IMR-90 (cell line): ENCODE measurements at regions not wholly inside any gene's neighbourhood (a gene's known extent, or its start where the extent isn't known, plus 50 kb on each side); places are given as distances from the start of the nearest gene placed in this dataset.

ENCODE experiments used
- ATAC-seq: fragments of 200-7000 bp; cut with Tn5 transposase; 2 replicates; pipeline ENCODE4 v1.9.1; 2020; ENCODE audit warnings: low read depth, mild to moderate bottlenecking, moderate library complexity
- BruUV-seq: library from RNA; stranded (reverse); fragments of 400-500 nt; replicated peaks from 2 replicates; lab custom pipeline; 2021; lab: Mats Ljungman, UMichigan
- CTCF ChIA-PET: fragments of 300-600 bp; formaldehyde crosslinking; extraction: SDS; loops from one replicate; lab custom pipeline; 2021; ENCODE audit warnings: antibody characterized with exemption; lab: Yijun Ruan, JAX
- POLR2A ChIA-PET: fragments of 300-600 bp; sonication (Branson Sonifier 250); formaldehyde crosslinking; loops from one replicate; lab custom pipeline; 2022; ENCODE audit warnings: antibody characterized with exemption; ENCODE audit not compliant: unreplicated experiment; lab: Charles Lee
- DNase-seq: peaks from one replicate; pipeline ENCODE4 v3.0.0; 2013
- H2AFZ ChIP-seq: replicated peaks from 2 replicates; pipeline ENCODE3; 2013; ENCODE audit warnings: low read length, mild to moderate bottlenecking; ENCODE audit not compliant: poor library complexity
- H2AK5ac ChIP-seq: 2 replicates; pipeline ENCODE4 v1.6.1; 2013; ENCODE audit warnings: low read depth, low read length, inconsistent platforms
- H2AK9ac ChIP-seq: replicated peaks from 2 replicates; pipeline ENCODE3; 2013; ENCODE audit warnings: mild to moderate bottlenecking, low read depth, low read length, moderate library complexity; ENCODE audit not compliant: poor library complexity
- H2BK120ac ChIP-seq: 2 replicates; pipeline ENCODE4 v1.6.1; 2013; ENCODE audit warnings: low read depth, low read length, inconsistent platforms
- H2BK15ac ChIP-seq: 3 replicates; pipeline ENCODE4 v1.6.1; 2013; ENCODE audit warnings: low read depth, low read length, inconsistent platforms
- H2BK20ac ChIP-seq: 2 replicates; pipeline ENCODE4 v1.6.1; 2013; ENCODE audit warnings: low read depth, mild to moderate bottlenecking, inconsistent platforms, low read length, moderate library complexity
- H2BK5ac ChIP-seq: 2 replicates; pipeline ENCODE4 v1.6.1; 2013; ENCODE audit warnings: mild to moderate bottlenecking, low read depth, low read length, inconsistent platforms; ENCODE audit not compliant: poor library complexity, severe bottlenecking
- H3K14ac ChIP-seq: replicated peaks from 2 replicates; pipeline ENCODE4 v1.6.1; 2013; ENCODE audit warnings: low read depth, low read length, inconsistent platforms
- H3K18ac ChIP-seq: 2 replicates; pipeline ENCODE4 v1.6.1; 2013; ENCODE audit warnings: low read depth, low read length, control low read depth
- H3K23ac ChIP-seq: 2 replicates; pipeline ENCODE4 v1.6.1; 2013; ENCODE audit warnings: low read depth, low read length, inconsistent platforms
- H3K27ac ChIP-seq: 2 replicates; pipeline ENCODE4 v1.5.1; 2013; ENCODE audit warnings: mild to moderate bottlenecking, control low read depth, low read length; ENCODE audit not compliant: insufficient read depth
- H3K27me3 ChIP-seq: 2 replicates; pipeline ENCODE4 v1.6.1; 2013; ENCODE audit warnings: low read length; ENCODE audit not compliant: control insufficient read depth, insufficient read depth
- H3K36me3 ChIP-seq: 2 replicates; pipeline ENCODE4 v1.6.1; 2013; ENCODE audit warnings: low read length, mixed read lengths; ENCODE audit not compliant: control insufficient read depth, insufficient read depth
- H3K4ac ChIP-seq: 2 replicates; pipeline ENCODE4 v1.6.1; 2013; ENCODE audit warnings: low read depth, low read length, inconsistent platforms
- H3K4me1 ChIP-seq: 2 replicates; pipeline ENCODE4 v1.6.1; 2013; ENCODE audit warnings: low read length, mixed read lengths; ENCODE audit not compliant: control insufficient read depth, insufficient read depth
- H3K4me2 ChIP-seq: 2 replicates; pipeline ENCODE4 v1.6.1; 2013; ENCODE audit warnings: low read depth, mild to moderate bottlenecking, control low read depth, low read length, moderate library complexity
- H3K4me3 ChIP-seq: 2 replicates; pipeline ENCODE4 v1.5.1; 2013; ENCODE audit warnings: low read depth, mild to moderate bottlenecking, control low read depth, low read length, moderate library complexity; ENCODE audit not compliant: insufficient read depth
- H3K56ac ChIP-seq: 2 replicates; pipeline ENCODE4 v1.6.1; 2013; ENCODE audit warnings: low read length, inconsistent platforms; ENCODE audit not compliant: insufficient read depth; ENCODE audit errors: extremely low read depth
- H3K79me1 ChIP-seq, 2 experiments: 2 replicates each; pipeline ENCODE4 v1.6.1; 2013; ENCODE audit warnings: low read length in 2 of 2, inconsistent platforms in 1 of 2, low read depth in 1 of 2
- H3K9ac ChIP-seq: 2 replicates; pipeline ENCODE4 v1.6.1; 2013; ENCODE audit warnings: low read depth, low read length, control low read depth
- H3K9me1 ChIP-seq: 2 replicates; pipeline ENCODE4 v1.6.1; 2013; ENCODE audit warnings: low read length, inconsistent platforms; ENCODE audit not compliant: insufficient read depth
- H3K9me3 ChIP-seq: 2 replicates; pipeline ENCODE4 v1.6.1; 2013; ENCODE audit warnings: low read length; ENCODE audit not compliant: control insufficient read depth, insufficient read depth
- H4K20me1 ChIP-seq: 2 replicates; pipeline ENCODE4 v1.6.1; 2013; ENCODE audit warnings: low read length, inconsistent platforms; ENCODE audit not compliant: insufficient read depth
- H4K5ac ChIP-seq: 2 replicates; pipeline ENCODE4 v1.6.1; 2013; ENCODE audit warnings: mild to moderate bottlenecking, low read depth, low read length, control low read depth
- H4K8ac ChIP-seq, 2 experiments: 2 replicates each; pipeline ENCODE4 v1.6.1; 2013; ENCODE audit warnings: low read depth in 2 of 2, low read length in 2 of 2, control low read depth in 1 of 2, inconsistent platforms in 1 of 2
- H4K91ac ChIP-seq: 2 replicates; pipeline ENCODE4 v1.6.1; 2013; ENCODE audit warnings: low read depth, low read length, inconsistent platforms; ENCODE audit not compliant: insufficient read depth
- BHLHE40 ChIP-seq: fragments of 150-350 bp; IDR thresholded peaks from 2 replicates; pipeline ENCODE4 v1.6.1; 2016; ENCODE audit warnings: mild to moderate bottlenecking, low read depth, low read length
- MAFK ChIP-seq: IDR thresholded peaks from 2 replicates; pipeline ENCODE4 v1.6.1; 2012; ENCODE audit warnings: low read depth, low read length, improper control_type of control experiment
- WGBS, 2 experiments: methylation state at CpG; one replicate each; pipeline versions ENCODE4 v1.1.5 to v1.1.7; 2013; ENCODE audit warnings: missing lambda C conversion rate in 2 of 2; ENCODE audit not compliant: insufficient read length in 1 of 2; ENCODE audit errors: extremely low coverage in 2 of 2; 5-methylcytosine and 5-hydroxymethylcytosine counted together
- dilution Hi-C: fragments of 300-500 bp; cut with HindIII; formaldehyde crosslinking; loops from one replicate; pipeline ENCODE4 v1.14.3; 2018; ENCODE audit warnings: low sequenced_read_pairs; ENCODE audit not compliant: unreplicated experiment
- in situ Hi-C: fragments of 300-500 bp; cut with MboI; formaldehyde crosslinking; loops from 3 replicates; pipeline ENCODE4 v1.14.3; 2019; ENCODE audit warnings: low sequenced_read_pairs, inconsistent platforms, mixed read lengths
- intact Hi-C: fragments of 100-400 bp; cut with micrococcal nuclease; formaldehyde crosslinking; loops from 2 replicates; pipeline ENCODE4 v1.10.0; 2022

DNA sequence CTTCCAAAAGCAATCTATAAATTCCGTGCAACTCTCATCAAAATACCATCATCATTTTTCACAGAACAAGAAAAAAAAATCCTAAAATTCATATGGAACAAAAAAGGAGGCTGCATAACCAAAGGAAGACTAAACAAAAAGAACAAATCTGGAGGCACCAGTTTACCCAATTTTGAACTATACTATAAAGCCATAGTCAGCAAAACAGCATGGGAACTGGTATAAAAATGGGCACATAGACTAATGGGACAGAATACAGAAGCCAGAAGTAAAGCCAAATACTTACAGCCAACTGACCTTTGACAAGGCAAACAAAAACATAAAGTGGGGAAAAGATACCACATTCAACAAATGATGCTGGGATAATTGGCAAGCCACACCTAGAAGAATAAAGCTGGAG lies 753.5 kb upstream of the PABPC4L start:
- no peak for TF ChIP-seq BHLHE40
- TF ChIP-seq MAFK, result peak; percentile 49

More for the DNA sequence above, 753.5 kb upstream of the PABPC4L start:
- Histone ChIP-seq H3K56ac (no peak overlapping the region), H3K23ac (no peak overlapping the region), H3K4me1 (no peaks in the 10 kb centered on the region), H3K4me2 (no peak overlapping the region), H3K18ac (no peak overlapping the region), H4K8ac (no peak overlapping the region), H3K79me1 (no peaks in the 10 kb centered on the region), H3K14ac (no peak overlapping the region), H4K20me1 (no peaks in the 10 kb centered on the region), H2AK9ac (no peak overlapping the region), H4K5ac (no peak overlapping the region), H3K9ac (no peak overlapping the region), H3K4ac (no peak overlapping the region), H2AK5ac (no peak overlapping the region), H2AFZ (no peak overlapping the region), H3K27ac (no peak overlapping the region), H2BK5ac (no peak overlapping the region), H3K27me3 (no peaks in the 10 kb centered on the region), H2BK120ac (no peak overlapping the region), H2BK15ac (no peak overlapping the region), H2BK20ac (no peak overlapping the region), H3K9me3 (peaks cover 6% of the 10 kb centered on the region; the same call in 1 of the 2 replicates), H3K4me3 (no peak overlapping the region), H3K9me1 (no peaks in the 10 kb centered on the region), H4K91ac (no peak overlapping the region), H3K36me3 (no peaks in the 10 kb centered on the region)
- no CpG with 5 or more reads among the region's 1 CpG for WGBS, 2 experiments
- dilution Hi-C loops (no loop called here), in situ Hi-C loops (no loop called here), intact Hi-C loops (no loop called here)
- ChIA-PET CTCF (no interaction called here), POLR2A (no interaction called here)
- BruUV-seq, result no TSS peak
- ATAC-seq (no peak), DNase-seq (no peak)
